Urinary bladder (tissue), 3 donors: ENCODE measurements at regions not wholly inside any gene's neighbourhood (a gene's known extent, or its start where the extent isn't known, plus 50 kb on each side); places are given as distances from the start of the nearest gene placed in this dataset.
"Not testable (repeated sequence)": the region's sequence is repeated elsewhere in the genome, so short reads cannot be mapped to it uniquely, and the experiment has no call there.

Source experiments
- DNase-seq: peaks from one replicate; pipeline ENCODE4 v3.0.0-alpha.2; 2015; ENCODE audit errors: extremely low spot score
- H3K27ac ChIP-seq: one replicate; pipeline ENCODE4 v1.5.1; 2013; ENCODE audit warnings: low read depth, mild to moderate bottlenecking, moderate library complexity
- H3K36me3 ChIP-seq: one replicate; pipeline ENCODE4 v1.6.1; 2013; ENCODE audit warnings: mild to moderate bottlenecking, moderate library complexity; ENCODE audit not compliant: insufficient read depth
- H3K4me1 ChIP-seq: one replicate; pipeline ENCODE4 v1.6.1; 2013; ENCODE audit warnings: mild to moderate bottlenecking, moderate library complexity; ENCODE audit not compliant: insufficient read depth
- H3K4me3 ChIP-seq: one replicate; pipeline ENCODE4 v1.5.1; 2013; ENCODE audit warnings: low read depth, low read length
- WGBS: extraction: QIAGEN DNeasy Blood & Tissue Kit; methylation state at CpG from one replicate; pipeline ENCODE4 v1.1.7; 2013; 5-methylcytosine and 5-hydroxymethylcytosine counted together
- donor health status: healthy with polysubstance abuse.
- donor health status: healthy.

DNA sequence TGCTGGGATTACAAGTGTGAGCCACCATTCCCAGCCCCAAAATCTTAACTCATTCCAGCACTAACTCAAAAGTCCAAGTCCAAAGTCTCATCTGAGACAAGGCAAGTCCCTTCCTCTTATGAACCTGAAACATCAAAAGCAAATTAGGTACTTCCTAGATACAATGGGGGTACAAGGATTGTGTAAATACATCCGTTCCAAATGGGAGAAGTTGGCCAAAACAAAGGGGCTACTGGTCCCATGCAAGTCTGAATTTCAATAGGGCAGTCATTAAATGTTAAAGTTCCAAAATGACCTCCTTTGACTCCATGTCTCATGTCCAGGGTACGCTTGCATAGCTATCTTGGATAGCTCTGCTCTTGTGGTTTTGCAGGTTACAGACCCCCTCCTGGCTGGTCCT, 94.7 kb upstream of the PPM1H start:
- no peaks in the 10 kb centered on the region for H3K4me1 ChIP-seq
- no peak for DNase-seq
- no peak overlapping the region for H3K27ac ChIP-seq
- no peak overlapping the region for H3K4me3 ChIP-seq
- 82% methylated on average over 2 of the region's 2 CpGs for WGBS
- H3K36me3 ChIP-seq = no peaks in the 10 kb centered on the region

DNA sequence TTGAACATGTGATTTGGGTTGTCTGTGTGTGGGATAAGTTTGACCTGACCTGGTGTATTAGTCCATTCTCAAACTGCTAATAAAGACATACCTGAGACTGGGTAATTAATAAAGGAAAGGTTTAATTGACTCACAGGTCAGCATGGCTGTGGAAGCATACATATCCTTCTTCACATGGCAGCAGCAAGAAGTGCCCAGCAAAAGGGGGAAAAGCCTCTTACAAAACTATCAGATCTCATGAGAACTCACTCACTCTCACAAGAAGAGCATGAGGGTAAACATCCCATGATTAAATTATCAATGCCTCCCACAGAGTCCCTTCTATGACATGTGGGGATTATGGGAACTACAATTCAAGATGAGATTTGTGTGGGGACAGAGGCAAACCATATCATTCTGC, 94.0 kb upstream of the PPM1H start:
- H3K4me3 ChIP-seq = no peak overlapping the region
- DNase-seq = no peak
- no peaks in the 10 kb centered on the region for H3K36me3 ChIP-seq
- no peaks in the 10 kb centered on the region for H3K4me1 ChIP-seq
- H3K27ac ChIP-seq = no peak overlapping the region

DNA sequence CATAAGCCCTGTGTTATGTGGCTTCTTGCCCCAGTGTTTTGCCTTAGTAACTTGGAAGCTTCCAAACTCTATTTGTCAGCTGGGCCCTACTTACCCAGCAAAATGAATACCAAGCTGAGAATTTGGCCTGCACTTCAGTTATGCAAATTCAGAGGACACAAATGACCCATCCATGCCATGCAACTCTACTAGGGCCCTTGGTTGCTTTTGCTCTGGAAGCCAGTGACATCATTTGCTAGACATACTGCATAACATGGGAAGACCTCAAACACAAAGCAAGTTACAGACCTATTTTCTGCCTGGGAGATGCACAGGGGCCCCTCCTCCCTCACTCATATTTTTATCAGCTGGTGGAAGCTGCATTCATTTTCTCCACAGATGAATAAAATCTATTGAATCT, 90.2 kb upstream of the PPM1H start:
- Histone ChIP-seq H3K36me3 (no peaks in the 10 kb centered on the region), H3K4me1 (no peaks in the 10 kb centered on the region), H3K27ac (no peak overlapping the region), H3K4me3 (no peak overlapping the region)
- no peak for DNase-seq

DNA sequence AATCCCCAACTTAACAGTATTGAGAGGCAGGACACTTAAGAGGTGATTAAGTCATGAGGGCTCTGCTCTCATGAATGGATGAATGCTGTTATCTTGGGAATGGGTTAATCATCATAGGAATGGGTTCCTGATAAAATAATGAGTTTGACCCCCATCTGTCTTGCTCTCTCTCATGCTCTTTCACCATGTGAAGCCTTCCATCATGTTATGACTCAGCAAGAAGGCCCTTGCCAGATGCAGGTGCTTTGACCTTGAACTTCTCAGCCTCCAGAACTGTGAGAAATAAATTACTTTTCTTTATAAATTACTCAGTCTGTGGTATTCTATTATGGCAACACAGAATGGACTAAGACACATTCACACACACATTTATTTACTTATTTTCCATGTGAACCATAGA, 89.0 kb upstream of the PPM1H start:
- Histone ChIP-seq H3K4me1 (no peaks in the 10 kb centered on the region), H3K36me3 (no peaks in the 10 kb centered on the region), H3K4me3 (no peak overlapping the region), H3K27ac (no peak overlapping the region)
- DNase-seq = no peak

DNA sequence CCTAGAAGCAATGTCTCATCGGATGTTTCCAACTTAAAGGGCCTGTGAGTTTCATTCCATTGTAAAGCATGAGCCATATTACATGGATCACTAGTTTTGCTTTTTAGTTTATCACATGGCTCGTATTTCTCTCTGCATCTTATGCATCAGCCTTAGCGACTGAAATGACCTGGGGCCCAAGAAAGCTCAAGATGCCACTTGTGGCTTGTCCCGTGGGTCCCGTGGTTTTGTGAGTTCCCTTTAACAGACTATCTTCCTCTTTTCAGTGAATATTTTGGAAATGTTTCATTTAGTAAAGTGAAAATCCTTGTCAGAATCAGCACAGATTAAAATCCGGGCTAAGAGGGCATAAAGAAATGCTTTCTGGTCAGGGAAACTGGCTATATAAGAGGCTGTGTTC, 86.2 kb upstream of the PPM1H start:
- no peaks in the 10 kb centered on the region for H3K4me1 ChIP-seq
- H3K27ac ChIP-seq = no peak overlapping the region
- DNase-seq = no peak
- no peaks in the 10 kb centered on the region for H3K36me3 ChIP-seq
- 67% methylated on average over 6 of the region's 6 CpGs for WGBS
- no peak overlapping the region for H3K4me3 ChIP-seq

DNA sequence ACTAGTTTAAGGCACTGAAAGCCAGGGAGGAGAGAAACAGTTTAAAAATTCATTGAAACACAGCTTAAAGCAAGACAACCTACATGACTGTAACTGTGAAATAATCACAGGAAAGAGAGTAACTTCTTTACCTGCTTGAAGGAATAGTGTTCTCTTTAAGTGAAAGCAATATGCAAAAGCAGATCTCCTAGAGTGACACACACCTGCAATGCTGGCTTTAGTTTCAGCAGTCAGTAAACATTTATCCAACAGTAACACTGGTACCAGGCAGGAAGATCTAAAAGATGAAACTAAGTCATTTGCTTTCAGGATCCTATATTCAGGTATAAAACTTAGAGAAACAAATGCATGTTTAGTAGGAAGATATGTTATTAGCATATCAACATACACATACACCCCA, 85.3 kb upstream of the PPM1H start:
- H3K27ac ChIP-seq = no peak overlapping the region

DNA sequence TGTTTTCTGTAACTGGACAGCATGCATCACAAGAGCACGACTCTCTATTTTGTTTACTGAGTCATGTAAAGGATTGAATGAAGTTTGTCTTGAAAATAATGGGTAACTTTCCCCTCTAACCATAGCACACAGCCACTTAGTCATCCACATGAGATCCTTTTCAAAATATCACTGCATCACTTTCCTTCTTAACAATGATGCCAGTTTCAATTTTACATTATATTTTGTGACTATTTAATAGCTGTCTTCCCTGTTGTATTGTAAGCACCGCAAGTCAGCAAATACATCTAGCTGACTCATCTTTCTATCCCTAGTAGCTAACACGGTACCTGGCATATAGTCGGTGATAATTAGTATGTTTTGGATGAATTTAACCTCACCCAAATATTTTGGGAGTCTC, 83.3 kb upstream of the PPM1H start:
- no peak for DNase-seq
- Histone ChIP-seq H3K4me3 (no peak overlapping the region), H3K27ac (no peak overlapping the region), H3K36me3 (no peaks in the 10 kb centered on the region), H3K4me1 (no peaks in the 10 kb centered on the region)
- 53% methylated on average over 4 of the region's 4 CpGs for WGBS

More for the DNA sequence above, 85.3 kb upstream of the PPM1H start:
- Histone ChIP-seq H3K4me1 (no peaks in the 10 kb centered on the region), H3K4me3 (no peak overlapping the region), H3K36me3 (no peaks in the 10 kb centered on the region)
- DNase-seq = no peak

DNA sequence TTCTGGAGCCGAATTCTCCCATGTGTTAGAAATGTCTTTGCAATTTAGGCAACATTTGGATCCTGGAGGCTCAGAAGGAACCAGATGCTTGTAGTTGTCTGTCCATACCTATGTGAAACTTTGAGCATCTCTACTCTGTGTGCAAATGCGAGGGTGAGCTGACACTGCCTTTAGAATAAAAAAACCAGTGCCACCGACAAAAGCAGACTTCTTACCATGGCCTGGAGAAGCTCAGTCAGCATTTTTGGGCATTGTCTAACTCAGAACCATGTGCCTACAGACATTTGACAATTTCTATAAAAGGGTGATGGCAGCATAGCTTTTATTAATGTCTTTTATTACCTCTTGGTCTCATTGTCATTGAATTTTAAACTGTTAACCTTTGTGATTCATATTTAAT, 78.4 kb upstream of the PPM1H start:
- 86% methylated on average over 3 of the region's 3 CpGs for whole genome bisulfite sequencing
- Histone ChIP-seq H3K4me3 (no peak overlapping the region), H3K4me1 (no peaks in the 10 kb centered on the region), H3K27ac (no peak overlapping the region), H3K36me3 (no peaks in the 10 kb centered on the region)
- DNase-seq = no peak

DNA sequence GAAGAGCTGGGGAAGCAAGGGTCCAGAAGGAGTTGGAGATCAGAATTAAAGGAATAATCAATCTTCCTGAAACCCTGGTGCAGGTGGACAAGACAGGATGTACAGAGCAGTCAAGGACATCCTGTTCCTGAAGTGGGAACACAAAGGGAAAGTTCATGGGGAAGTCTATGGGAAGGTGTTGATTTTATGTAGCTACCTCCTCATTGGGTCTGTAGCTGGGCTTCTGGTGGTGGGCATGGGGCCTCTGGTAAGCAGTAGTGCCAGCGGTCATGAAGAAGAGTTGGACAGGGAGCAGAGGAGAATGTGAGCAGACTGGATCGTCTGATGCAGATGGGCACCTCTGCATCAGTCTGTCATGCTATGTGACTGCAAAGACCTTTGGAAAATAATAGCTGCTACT, 75.7 kb upstream of the PPM1H start:
- Histone ChIP-seq H3K36me3 (no peaks in the 10 kb centered on the region), H3K27ac (no peak overlapping the region), H3K4me3 (no peak overlapping the region), H3K4me1 (no peaks in the 10 kb centered on the region)
- DNase-seq = no peak
- WGBS = 94% methylated on average over 2 of the region's 2 CpGs

DNA sequence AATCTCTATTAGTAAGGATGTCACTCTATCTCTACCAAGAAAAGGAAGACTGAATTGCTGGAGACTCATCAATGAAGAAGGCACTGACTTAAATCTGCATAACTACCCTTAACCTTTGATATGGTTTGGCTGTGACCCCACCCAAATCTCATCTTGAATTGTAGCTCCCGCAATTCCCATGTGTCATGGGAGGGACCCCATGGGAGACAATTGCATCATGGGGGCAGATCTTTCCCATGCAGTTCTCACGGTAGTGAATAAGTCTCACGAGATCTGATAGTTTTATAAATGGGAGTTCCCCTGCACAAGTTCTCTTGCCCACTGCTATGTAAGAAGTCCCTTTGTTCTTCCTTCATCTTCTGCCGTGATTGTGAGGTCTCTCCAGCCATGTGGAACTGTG, 73.4 kb upstream of the PPM1H start:
- no peak overlapping the region for H3K4me3 ChIP-seq
- no peak for DNase-seq
- no peak overlapping the region for H3K27ac ChIP-seq
- H3K36me3 ChIP-seq = no peaks in the 10 kb centered on the region
- WGBS = 89% methylated on average over 4 of the region's 4 CpGs
- no peaks in the 10 kb centered on the region for H3K4me1 ChIP-seq

DNA sequence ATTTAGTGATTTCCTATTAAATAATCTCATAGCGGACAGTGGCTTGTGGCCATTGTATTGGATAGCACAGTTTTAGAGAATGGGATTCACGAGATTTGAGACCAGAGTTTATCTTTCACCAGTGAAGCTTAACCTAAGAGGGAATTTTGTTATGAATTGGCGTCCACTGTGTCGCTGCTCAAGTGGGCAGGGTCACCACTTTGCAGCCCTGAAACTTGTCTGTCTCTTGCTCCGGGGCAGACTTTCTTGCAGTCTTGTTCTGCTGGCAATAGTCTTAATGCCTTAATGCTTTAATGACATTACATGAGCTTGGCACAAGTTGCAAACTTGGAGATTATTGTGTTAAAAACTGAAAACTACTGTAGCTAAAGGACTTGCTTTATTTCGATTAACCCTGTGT, 72.8 kb upstream of the PPM1H start:
- WGBS = 66% methylated on average over 6 of the region's 6 CpGs
- no peaks in the 10 kb centered on the region for H3K4me1 ChIP-seq
- no peak for DNase-seq

DNA sequence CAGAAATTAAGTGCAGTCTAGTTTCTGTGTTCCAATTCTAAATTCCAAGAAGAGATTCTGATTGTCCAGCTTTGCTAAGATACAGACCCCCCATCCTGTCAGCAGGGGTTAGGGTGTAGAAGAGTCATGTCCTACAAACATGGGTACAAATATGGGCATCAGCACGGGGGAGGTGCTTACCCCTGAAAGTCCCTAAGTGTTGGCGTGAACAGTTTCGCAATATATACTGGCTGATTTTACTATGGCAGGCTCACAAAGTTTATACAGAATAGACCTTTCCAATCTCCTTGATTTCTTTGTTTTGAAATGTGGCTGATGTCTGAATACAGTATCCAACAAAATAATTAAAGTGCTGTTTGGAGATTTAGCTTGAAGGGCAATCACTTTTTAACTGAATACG, 71.6 kb upstream of the PPM1H start:
- 32% methylated on average over 4 of the region's 4 CpGs for WGBS
- no peak overlapping the region for H3K4me3 ChIP-seq
- no peaks in the 10 kb centered on the region for H3K4me1 ChIP-seq
- DNase-seq = no peak
- no peaks in the 10 kb centered on the region for H3K36me3 ChIP-seq
- no peak overlapping the region for H3K27ac ChIP-seq

More for the DNA sequence above, 72.8 kb upstream of the PPM1H start:
- Histone ChIP-seq H3K27ac (no peak overlapping the region), H3K4me3 (no peak overlapping the region), H3K36me3 (no peaks in the 10 kb centered on the region)

DNA sequence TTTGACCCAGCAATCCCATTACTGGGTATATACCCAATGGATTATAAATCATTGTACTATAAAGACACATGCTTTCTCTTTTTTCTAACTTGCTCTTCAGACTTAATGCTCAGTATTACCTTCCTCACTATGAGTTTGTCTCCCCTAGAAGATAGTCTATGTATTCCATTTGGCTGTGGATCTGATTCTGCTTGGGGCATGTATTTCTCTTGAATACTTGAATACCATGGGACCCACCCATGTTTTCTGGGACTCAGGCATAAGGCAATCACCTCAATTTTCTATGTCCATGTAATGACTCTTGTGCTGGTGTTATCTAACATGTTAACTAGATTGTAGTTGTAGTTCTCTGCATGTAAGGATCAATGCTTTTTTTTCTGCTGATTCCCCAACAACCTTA, 70.4 kb upstream of the PPM1H start:
- Histone ChIP-seq H3K27ac (no peak overlapping the region), H3K4me3 (no peak overlapping the region), H3K4me1 (peaks cover 1% of the 10 kb centered on the region), H3K36me3 (no peaks in the 10 kb centered on the region)
- DNase-seq = no peak

DNA sequence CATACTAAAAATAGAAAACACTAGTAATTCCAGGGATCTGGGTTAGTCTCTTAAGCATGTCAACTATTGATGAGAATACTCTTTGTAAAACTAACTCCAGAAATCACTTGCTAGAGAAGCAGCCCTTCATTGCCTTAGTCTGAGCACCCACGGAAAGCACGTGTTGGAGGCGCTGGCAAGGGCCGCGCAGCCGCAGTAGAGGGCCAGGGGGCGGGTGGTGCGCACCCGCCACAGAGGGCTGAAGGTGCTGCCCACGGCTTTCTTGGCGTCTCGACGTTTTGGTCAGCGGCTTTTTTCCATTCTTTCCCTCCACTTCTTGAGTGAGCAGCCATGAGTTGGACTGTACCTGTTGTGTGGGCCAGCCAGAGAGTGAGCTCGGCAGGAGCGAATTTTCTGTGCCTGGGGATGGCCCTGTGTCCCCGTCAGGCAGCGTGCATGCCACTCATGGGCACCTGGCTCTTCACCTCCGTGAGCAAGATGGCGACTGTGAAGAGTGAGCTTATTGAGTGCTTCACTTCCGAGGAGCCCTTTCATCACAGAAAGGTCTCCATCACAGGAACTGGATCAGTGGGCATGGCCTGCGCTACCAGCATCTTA, 68.4 kb upstream of the PPM1H start:
- 96% methylated on average over 22 of the region's 22 CpGs for WGBS
- no peak for DNase-seq
- peaks cover 1% of the 10 kb centered on the region for H3K4me1 ChIP-seq
- H3K4me3 ChIP-seq = no peak overlapping the region
- no peak overlapping the region for H3K27ac ChIP-seq
- no peaks in the 10 kb centered on the region for H3K36me3 ChIP-seq

DNA sequence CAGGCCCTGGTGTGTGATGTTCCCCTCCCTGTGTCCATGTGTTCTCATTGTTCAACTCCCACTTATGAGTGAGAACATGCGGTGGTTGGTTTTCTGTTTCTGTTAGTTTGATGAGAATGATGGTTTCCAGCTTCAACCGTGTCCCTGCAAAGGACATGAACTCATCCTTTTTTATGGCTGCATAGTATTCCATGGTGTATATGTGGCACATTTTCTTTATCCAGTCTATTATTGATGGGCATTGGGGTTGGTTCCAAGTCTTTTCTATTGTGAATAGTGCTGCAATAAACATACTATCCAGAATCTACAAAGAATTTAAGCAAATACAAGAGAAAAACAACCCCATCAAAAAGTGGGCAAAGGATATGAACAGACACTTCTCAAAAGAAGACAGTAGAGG, 67.1 kb upstream of the PPM1H start:
- not testable (repeated sequence) for H3K4me1 ChIP-seq, DNase-seq, H3K4me3 ChIP-seq, H3K36me3 ChIP-seq, H3K27ac ChIP-seq
- 46% methylated on average over 2 of the region's 2 CpGs for WGBS
